GM19452 (cell line): ENCODE measurements at regions not wholly inside any gene's neighbourhood (a gene's known extent, or its start where the extent isn't known, plus 50 kb on each side); places are given as distances from the start of the nearest gene placed in this dataset.

Experiments used
- ATAC-seq: cut with Tn5 transposase; IDR thresholded peaks from one replicate; pipeline ENCODE4 v1.9.1; 2021; ENCODE audit not compliant: unreplicated experiment

DNA sequence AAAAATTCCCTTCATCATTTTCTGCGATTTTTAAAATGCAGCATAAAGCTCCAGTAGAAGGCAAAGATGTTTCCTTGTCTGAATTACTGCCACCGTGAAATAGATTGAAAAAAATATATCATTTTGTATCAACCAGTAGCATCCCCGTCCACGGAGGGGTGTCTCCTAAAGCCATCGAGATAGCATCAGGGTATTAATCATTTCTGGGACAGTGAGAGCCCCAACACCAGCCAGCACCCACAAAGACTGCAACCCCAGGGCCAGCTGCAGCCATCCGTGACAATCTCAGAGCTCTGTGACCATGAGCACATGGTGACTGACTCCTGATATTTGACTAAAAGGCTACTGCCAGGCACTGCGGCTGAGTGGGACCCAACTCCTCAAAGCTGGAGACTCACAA lies 64.1 kb upstream of the SIX3 start:
- no peak for ATAC-seq

DNA sequence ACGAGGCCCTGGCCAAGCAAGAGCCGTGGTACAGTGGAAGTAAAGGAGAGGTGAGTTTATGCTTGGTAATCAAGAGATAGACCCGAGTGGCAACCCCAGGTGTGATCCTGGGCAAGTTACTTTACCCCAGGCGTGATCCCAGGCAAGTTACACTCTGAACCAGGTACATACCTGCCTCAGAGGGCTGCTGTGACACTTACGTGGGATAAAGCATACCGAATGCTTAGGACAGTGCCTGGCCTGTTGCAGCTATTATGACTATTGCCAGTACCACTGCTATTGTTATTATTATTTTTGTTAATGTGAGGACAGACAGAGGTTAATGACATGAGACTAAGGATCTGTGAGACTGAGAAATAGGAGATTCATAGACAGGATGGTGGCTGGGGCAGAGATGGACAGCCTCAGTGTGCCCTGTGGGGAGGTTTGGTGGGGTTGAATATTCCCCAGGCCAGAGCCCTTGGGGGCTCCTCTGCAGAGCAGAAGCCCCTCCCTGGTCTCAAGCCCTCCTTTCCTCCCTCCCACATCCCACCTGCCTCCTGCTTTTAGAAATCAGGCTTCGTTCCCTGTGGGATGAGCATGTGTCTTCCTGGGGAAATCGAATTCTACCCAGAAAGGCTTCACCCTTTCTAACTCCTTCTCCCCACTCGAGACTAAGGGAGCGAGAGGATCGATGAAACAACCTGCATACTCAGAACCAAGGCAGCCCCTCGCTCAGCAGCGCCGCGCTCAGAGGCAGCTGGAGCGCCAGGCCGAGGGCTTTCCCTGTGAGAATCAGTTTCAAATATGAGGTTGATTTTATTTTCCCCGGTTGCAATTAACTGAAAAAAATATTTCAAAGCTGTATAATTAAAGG lies 62.0 kb upstream of the SIX3 start:
- ATAC-seq = no peak

DNA sequence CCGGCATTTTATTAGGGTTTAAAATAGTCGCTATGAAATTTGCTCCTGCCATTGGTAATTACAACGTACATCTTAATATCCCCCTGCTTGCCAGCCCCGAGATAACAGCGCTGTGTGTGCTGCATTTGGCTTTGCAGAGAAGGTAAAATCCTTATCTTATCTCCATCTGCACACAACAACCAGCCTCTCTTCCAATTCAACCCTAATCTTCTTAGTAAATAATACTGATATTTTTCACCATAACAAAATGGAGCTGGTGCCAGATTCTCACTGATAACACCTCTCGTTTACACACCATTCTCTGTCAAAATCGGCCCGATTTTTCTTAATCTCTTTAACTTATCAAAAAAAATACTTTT lies 61.4 kb upstream of the SIX3 start:
- no peak for ATAC-seq

DNA sequence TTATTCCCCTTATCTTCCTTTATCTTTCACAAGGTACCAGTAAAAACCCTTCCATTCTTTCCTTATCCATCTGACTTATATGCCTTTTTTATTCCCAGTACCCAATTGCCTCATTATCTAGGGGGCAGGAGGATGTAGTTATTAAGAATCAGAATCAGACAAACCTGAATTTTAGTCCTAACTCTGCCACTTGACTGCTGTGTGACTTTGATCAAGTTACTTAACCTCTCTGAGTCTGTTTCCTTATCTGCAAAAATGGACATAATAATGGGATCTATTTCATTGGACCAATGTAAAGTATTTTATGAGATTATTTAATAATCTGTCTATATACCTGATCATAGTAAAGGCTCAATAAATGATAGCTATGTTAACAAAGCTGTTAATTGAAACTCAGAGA lies 59.6 kb upstream of the SIX3 start:
- ATAC-seq = no peak

DNA sequence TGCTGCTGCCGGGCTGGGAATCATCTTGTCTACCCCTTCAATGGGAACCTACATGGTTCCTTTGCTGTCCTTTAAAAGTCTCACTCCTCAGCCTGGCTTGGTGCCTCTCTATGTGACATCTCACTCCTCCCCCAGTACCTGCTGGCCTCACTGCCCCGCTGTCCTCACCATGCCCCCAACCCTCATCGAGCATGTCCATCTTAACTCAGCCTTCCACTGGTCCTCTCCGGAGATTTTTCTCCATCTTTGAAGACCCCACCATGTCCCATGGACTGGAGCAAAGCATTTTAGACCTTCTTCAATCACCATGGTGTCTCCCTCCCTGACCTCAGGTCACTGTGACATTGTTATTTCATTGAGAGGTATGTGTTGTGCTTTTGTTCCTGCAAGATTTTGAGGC lies 58.1 kb upstream of the SIX3 start:
- ATAC-seq = no peak

DNA sequence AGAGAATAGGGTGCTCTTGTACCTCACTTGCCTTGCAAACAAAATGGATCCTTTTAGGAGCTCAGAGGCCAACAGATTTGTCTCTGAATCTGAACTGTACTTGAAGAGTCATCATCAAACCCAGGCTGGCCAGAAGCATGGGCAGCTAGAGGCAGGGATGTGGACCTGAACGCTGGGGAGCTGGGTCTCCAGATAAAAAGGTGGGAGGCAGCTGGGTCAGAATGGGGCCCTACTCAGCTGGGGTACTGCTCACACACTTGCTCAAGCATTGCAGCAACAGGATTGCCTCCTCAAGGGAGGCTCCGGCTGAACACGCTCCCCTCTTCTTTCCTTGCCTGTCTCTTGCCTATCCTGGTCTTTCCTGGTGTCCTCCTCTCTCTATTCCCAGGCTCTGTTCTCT lies 57.3 kb upstream of the SIX3 start:
- no peak for ATAC-seq

DNA sequence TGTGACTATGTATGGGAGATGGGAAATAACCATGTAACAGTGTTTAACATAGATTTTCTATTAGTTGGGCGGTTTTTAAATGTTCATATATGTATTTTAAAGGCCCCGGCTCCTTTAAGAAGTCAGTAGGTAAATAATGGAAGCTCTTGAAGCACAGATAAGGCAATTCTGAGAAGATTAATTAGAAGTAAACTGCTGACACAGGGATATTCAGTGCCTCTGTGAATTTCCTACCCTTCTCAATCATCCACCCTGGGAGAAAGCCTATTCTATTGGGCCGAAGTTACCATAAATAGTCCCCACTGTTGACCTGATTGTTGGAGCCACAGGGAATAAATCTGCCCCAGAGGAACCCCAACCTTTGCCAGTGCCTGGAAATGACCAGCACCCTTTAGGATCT lies 56.8 kb upstream of the SIX3 start:
- no peak for ATAC-seq

DNA sequence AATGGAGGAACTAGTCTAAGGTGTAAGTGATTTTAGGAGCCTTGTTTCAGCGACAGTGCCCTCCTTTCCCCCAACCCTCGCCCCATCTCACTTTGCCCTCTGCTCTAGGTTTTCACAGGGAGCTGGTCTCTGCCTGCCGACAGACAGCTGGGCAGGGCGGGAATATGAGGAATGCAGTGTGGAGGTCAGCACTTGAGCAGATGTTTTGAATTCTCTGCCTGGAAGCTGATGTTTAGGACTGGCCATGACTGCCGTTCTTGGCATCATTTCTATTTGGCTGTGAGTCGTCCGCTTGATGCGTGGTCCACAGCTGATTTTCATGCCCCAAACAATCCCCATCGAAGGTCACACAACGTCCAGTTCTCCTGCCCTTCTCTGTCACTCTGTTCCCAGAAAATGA lies 55.1 kb upstream of the SIX3 start:
- ATAC-seq = no peak

DNA sequence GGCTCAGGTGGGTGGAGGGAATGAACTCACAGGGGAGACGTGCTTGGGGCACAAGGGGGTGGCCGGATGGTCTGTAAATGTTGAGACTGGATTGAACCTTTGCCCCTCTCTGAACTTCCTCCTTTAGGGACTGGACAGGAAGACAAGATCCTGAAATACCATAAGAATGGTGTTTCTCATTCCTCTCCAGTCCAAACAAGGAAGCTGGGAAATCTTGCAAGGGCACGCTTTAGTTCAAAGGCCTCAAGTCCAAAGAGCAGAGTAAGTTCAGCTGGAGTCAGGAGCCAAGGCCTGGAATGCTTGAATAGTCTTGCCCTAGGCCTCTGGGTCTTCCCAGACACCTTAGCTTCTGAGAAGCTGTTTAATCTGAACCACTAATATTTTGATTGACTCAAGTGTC lies 52.4 kb upstream of the SIX3 start:
- no peak for ATAC-seq
